ENCODE measurements at regions not wholly inside any gene's neighbourhood (a gene's known extent, or its start where the extent isn't known, plus 50 kb on each side); places are given as distances from the start of the nearest gene placed in this dataset.

DNA sequence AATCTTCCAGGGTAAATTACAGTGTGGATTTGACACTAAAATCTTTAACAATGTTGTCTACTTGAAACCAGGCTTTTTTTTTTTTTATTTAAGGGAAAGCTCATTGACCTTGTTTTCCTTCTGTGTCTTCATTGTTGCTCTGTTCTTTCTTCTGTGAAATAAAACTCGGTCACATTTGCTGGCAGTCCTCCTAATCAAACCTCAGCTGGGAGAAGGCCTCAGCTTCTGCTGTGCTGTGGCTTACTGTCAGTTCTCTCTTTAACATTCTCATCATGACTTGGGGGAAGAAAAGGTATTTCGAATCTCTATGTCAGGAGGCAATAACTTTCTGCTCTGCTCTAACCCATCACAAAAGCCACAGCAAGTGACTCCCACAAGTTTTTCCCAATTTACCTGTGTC lies 268.9 kb downstream of the ZNF608 start:
- DNase-seq, result peak in 14 of 58 donors; percentile 4 to 26 (median 10)

- no peak for DNase-seq
These were observed 269.4 kb downstream of the ZNF608 start for GRCh38 chr5:124477062-124477461.

- DNase-seq, result no peak
These were observed 271.8 kb downstream of the ZNF608 start for GRCh38 chr5:124474528-124475215.

DNA sequence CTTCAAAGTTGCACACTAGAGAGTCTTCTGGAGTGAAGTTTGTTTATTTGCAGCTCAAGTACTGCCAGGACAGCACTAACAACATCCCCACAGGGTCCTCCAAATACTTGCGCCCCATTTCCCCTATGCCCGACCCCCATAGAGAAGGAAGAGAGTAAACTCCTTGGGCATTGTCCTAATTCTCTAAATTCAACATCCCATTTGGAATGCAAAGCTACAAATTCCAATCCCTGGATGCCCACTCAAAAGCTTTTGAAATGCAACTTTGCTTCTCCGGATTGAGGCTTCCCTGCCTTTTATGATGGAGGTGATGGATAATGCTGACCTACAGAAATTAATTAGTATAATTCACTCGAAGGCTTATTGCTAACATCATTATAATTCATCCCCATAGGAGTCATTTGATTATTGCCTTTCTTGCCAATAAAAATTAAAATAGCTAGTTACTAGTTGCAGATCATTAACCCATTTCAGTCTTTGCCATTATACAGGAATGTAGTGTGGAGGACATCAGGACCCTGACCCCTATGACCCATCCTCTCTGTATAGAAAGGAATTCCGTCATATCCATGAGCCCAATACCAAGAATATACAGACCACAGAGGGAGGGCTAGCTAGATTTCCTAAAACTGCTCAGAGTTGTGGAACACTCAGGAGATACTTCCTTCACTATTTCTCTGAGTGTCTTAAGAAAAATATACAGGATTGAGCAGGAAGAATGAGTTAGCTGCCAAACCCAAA lies 277.6 kb downstream of the ZNF608 start:
- no peak for DNase-seq

DNA sequence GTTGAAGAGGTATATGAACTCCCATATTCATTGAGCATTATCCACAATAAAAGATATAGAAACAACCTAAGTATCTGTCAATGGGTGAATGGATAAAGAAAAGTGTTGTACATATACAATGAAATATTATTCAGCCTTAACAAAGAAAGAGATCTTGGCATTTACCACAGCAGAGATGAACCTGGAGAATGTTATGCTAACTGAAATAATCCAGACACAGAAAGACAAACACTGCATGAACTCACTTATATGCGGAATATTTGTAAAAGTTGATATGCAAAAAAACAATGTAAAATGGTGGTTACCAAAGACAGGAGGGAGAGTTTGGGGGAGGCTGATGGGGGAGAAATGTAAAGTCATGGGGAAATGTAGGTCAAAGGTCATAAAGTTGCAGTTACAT lies 278.7 kb downstream of the ZNF608 start:
- no peak for DNase-seq

GRCh38 chr5:124466011-124466410 lies 280.4 kb downstream of the ZNF608 start:
- DNase-seq, result no peak

- no peak for DNase-seq
These were observed 282.6 kb downstream of the ZNF608 start for GRCh38 chr5:124463851-124464250.

DNA sequence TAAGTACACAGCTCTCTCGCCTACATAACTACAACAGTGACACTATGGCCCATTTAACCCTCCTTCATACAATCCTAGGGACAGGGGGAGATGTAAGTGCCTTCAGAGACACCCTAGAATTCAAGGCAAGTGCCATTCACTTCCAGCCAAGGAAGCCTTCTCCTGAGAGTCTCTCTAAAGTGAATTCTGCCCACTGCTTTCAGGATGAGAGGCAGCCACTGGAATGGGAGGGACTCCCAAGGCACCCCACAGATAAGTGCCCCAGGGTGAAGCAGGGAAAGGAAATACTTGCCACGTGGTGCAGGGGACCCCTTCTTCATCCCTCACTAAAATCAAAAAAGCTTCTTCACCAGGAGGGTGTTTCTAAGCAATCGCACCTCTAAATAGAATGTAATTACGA lies 283.7 kb downstream of the ZNF608 start:
- DNase-seq, result peak in 1 of 58 donors; percentile 9

DNA sequence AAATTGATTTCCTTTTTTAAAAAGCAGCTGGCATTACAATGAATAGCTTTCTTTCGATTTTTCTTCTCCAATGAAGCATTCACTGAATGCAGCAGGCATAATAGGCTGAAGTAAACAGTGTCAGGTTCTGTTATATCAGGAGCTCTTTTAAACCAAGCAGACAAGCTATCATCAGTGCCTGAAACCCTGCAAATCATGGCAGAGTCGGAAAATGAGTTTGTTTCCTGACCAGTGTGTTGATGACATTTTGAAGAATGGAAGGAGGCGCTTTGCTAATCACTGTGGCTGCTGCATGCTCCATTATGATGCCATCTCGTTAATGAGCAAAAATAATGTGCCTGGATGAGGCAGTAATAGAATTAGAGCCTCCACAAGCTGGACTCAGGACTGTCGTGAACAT lies 284.5 kb downstream of the ZNF608 start:
- DNase-seq, result peak in 4 of 58 donors; percentile 14 to 58 (median 20)

GRCh38 chr5:124461157-124461556 lies 285.3 kb downstream of the ZNF608 start:
- no peak for DNase-seq

GRCh38 chr5:124460642-124461041 lies 285.8 kb downstream of the ZNF608 start:
- DNase-seq, result no peak

- no peak for DNase-seq
These were observed 286.5 kb downstream of the ZNF608 start for GRCh38 chr5:124459984-124460383.

- DNase-seq, result no peak
These were observed 288.5 kb downstream of the ZNF608 start for GRCh38 chr5:124457901-124458300.

GRCh38 chr5:124457101-124457500 lies 289.3 kb downstream of the ZNF608 start:
- DNase-seq, result no peak

DNA sequence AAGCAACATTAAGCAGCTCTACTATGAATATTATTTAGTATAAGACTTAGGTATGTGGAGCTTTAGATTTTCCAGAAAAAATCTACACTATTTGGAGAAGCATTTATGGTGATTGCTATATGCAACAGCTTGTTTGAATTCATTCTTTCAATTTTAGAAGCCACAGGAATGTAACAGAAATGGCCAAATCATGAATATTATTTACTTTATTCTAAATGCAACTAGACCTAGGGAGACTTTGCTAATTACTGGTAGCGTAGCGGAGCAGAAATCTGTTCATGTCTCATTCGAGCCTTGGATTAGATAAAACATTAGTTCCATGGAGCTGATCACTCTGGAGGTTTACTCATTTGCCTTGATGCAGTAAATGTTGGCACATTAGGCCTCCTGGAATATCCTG lies 290.2 kb downstream of the ZNF608 start:
- DNase-seq, result no peak

DNA sequence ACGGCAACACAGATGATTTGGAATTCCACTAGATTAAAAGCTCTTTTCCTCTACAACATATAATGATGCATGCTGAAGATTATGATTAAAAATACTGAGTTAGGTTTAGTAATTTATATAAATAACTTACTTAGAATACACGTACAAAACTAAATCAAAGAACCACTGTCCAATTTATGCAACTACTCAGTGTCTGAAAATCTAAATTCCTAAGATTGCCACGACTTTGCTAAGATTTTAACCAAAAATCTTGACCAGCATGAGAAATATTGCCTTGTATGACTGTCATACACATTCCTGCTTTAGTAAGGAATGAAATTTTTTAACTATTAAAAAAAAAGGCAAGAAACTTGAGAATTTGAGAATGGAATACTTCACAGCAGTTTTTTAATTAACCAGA lies 292.4 kb downstream of the ZNF608 start:
- no peak for DNase-seq

- no peak for DNase-seq
These were observed 293.0 kb downstream of the ZNF608 start for GRCh38 chr5:124453221-124454051.

DNA sequence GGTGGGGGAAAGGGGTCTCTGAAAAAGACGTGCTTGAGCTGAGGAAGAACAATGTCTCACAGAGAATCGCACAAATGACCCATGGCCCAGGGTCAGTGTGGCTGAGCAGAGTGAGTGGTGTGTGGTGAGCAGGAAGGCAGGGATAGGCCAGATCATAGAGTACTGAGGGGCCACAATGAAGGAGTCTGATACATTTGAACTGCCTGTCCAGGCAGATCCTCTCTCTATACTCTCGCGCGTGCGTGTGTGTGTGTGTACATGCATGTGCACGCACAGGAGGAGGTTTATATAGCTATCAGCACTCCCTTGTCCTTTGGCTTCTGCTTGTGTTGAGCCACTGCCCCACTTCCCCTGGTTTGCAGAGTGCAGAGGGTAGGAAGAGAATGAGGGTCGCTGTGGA lies 294.0 kb downstream of the ZNF608 start:
- DNase-seq, result no peak

- DNase-seq, result no peak
These were observed 294.6 kb downstream of the ZNF608 start for GRCh38 chr5:124451721-124452383.

- DNase-seq, result no peak
These were observed 300.3 kb downstream of the ZNF608 start for GRCh38 chr5:124446120-124446519.

DNA sequence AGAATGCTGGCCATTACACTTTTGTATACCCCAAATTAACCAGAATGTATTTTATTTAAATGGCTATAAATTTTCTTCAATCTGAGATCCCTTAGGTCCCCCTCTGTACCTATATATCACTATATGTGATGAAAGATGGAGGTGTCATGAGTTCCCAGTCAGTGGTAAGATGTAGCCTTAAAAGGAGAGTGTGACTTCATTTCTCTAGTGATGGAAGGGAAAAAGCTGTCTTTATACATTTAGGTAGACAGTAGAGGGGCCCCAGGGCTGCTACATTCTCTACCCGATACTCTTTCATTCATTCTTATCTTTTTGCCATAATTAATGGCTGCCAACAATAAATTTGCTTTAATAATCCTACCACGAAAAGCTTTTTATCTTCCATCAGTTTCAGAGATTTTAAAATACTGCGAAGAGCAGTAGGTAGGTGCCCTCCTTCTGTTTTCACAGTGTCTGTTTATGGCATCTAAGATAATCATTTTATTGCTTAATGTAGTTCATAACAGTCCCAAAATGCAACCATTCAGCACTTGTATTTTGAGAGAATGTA lies 301.3 kb downstream of the ZNF608 start:
- DNase-seq, result no peak
